Stomach (tissue), 8 donors: ENCODE measurements at regions not wholly inside any gene's neighbourhood (a gene's known extent, or its start where the extent isn't known, plus 50 kb on each side); places are given as distances from the start of the nearest gene placed in this dataset.

Source experiments
- DNase-seq, 2 donors: peaks; one replicate each; pipeline versions ENCODE4 v3.0.0 to v3.0.0-alpha.2; 2013 to 2019
- H3K27ac ChIP-seq, 5 donors: fragments of 200-600 bp in 4 of 5; sonication (generic) in 4 of 5; one replicate each; pipeline ENCODE4 v1.5.1; 2013 to 2019; ENCODE audit warnings: mild to moderate bottlenecking in 1 of 5, moderate library complexity in 1 of 5
- H3K27me3 ChIP-seq, 3 donors: fragments of 200-600 bp; sonication (generic); one replicate each; pipeline ENCODE4 v1.5.1; 2017 to 2019; ENCODE audit warnings: mixed run types in 1 of 3
- H3K36me3 ChIP-seq, 4 donors: fragments of 200-600 bp; sonication (generic); 1 replicate in 3 of 4; 2 replicates in 1 of 4; pipeline ENCODE4 v1.5.1; 2016 to 2019
- H3K4me1 ChIP-seq, 4 donors: fragments of 200-600 bp; sonication (generic); one replicate each; pipeline ENCODE4 v1.5.1; 2016 to 2019
- H3K4me3 ChIP-seq, 4 donors: fragments of 200-600 bp; sonication (generic) in 3 of 4; one replicate each; pipeline ENCODE4 v1.5.1; 2016 to 2019; ENCODE audit warnings: mild to moderate bottlenecking in 1 of 4
- H3K9me3 ChIP-seq, 4 donors: fragments of 200-600 bp; sonication (generic); one replicate each; pipeline ENCODE4 v1.5.1; 2016 to 2019
- EP300 ChIP-seq: sonication (generic); formaldehyde crosslinking; IDR thresholded peaks from one replicate; pipeline ENCODE4 v1.6.1; 2017; ENCODE audit warnings: antibody characterized with exemption
- POLR2A ChIP-seq, 4 donors: fragments of 450-650 bp; IDR thresholded peaks; one replicate each; pipeline ENCODE4 v1.6.1; 2016; ENCODE audit warnings: antibody characterized with exemption in 4 of 4, control low read depth in 2 of 4, mild to moderate bottlenecking in 1 of 4, moderate library complexity in 1 of 4
- POLR2AphosphoS5 ChIP-seq, 3 donors: sonication (generic); formaldehyde crosslinking; IDR thresholded peaks; one replicate each; pipeline ENCODE4 v1.6.1; 2016; ENCODE audit warnings: antibody characterized with exemption in 3 of 3
- WGBS, 5 donors: extraction: QIAGEN DNeasy Blood & Tissue Kit in 3 of 5; methylation state at CpG; one replicate each; pipeline versions ENCODE4 v1.1.5 to v1.1.7; 2013 to 2018; 5-methylcytosine and 5-hydroxymethylcytosine counted together
- intact Hi-C: fragments of 100-400 bp; cut with DNase I; formaldehyde crosslinking; loops from one replicate; pipeline ENCODE4 v1.15.1; 2023; ENCODE audit warnings: low total_unique reads
- TF ChIP-seq, protein P1 (sequence below), 7 experiments: fragments of 450-650 bp in 4 of 7; fragments of 200-600 bp in 3 of 7; sonication (generic) in 3 of 7; IDR thresholded peaks; one replicate each; pipeline ENCODE4 v1.5.1; 2016 to 2019; ENCODE audit warnings: antibody characterized with exemption in 7 of 7, control low read depth in 2 of 7, mild to moderate bottlenecking in 1 of 7
- donor health status: healthy with polysubstance abuse.
- donor health status: Bipolar disorder and iron deficiency.
- donor health status: healthy.

DNA sequence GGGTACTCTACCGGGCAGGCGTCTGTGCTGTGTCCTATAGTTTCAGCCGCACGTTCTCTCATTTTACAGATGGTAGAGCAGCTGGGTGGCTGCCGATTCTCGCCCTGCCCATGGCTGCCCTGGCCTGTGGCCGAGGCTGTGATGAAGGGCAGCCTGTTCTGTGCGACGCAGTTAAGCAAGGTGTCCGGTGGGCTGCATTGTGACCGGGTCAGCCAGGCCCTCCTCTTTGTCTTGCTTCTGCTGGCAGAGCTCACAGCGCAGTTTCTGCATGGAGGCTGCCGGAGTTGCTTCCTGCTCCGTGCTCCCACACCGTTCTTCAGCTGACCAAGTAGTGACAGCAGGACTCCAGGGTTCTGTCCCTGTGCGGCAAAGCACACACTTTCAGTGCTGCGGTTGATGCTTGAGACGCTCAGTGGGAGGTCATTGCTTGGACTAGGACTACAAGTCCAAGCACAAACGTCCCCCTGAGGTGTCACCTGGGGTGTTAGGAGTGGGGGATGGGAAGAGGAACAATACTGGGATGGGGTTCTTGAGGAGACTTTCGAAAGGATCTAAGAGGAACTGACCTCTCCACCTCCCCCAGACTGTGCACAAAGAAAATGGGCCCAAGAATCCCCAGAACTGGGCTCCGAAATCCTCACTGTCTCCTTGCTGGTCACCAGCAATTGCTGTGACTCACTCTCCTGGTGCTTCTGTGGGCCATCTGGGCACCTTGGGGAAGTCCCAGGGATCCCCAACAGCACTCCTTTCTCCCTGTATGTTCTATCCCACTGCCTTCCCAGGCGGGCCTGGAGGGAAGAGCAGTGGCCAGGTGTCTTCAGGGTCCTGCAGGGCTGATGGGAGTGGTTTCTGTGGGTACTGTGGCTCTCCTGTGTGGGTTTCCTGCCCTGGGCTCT is 58.2 kb downstream of the GADD45G start:
- Histone ChIP-seq H3K27me3 (no peaks in the 10 kb centered on the region), H3K27ac (peak overlapping the region; percentile 5 to 88 (median 79)), H3K4me3 (peak overlapping the region in 1 of 4 donors; percentile 30), H3K36me3 (no peaks in the 10 kb centered on the region), H3K9me3 (no peaks in the 10 kb centered on the region), H3K4me1 (peaks cover 49 to 94% (median 79%) of the 10 kb centered on the region in 4 donors)
- TF ChIP-seq, protein P1, sequence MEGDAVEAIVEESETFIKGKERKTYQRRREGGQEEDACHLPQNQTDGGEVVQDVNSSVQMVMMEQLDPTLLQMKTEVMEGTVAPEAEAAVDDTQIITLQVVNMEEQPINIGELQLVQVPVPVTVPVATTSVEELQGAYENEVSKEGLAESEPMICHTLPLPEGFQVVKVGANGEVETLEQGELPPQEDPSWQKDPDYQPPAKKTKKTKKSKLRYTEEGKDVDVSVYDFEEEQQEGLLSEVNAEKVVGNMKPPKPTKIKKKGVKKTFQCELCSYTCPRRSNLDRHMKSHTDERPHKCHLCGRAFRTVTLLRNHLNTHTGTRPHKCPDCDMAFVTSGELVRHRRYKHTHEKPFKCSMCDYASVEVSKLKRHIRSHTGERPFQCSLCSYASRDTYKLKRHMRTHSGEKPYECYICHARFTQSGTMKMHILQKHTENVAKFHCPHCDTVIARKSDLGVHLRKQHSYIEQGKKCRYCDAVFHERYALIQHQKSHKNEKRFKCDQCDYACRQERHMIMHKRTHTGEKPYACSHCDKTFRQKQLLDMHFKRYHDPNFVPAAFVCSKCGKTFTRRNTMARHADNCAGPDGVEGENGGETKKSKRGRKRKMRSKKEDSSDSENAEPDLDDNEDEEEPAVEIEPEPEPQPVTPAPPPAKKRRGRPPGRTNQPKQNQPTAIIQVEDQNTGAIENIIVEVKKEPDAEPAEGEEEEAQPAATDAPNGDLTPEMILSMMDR (IDR thresholded peaks at IDR 0.05), result no peak
- no peak for TF ChIP-seq POLR2AphosphoS5 (IDR thresholded peaks at IDR 0.05)
- no peak for TF ChIP-seq EP300
- intact Hi-C loops, result no loop called here
- no peak for DNase-seq
- 77 to 89% (median 85%) methylated on average over 21 to 22 of the region's 22 CpGs for WGBS, 5 donors

DNA sequence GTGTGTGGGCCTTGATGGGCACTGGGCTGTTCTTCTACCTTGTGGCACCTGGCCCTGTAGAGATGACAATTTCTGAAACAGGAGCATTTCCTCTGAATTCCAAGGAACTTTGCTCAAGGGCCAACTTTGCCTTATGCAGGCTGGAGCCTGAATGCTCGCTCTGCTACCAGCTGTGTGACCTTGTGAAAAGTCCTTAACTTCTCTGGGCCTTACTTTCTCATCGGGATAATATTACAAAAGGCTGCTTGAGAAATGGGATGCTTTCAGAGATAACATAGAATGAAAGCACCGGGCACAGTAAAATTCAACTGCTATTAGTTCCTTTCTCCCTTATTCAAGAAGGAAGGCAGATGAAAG is 58.8 kb downstream of the GADD45G start:
- Histone ChIP-seq H3K36me3 (no peaks in the 10 kb centered on the region), H3K27ac (peak overlapping the region; percentile 59 to 88 (median 79)), H3K4me3 (no peak overlapping the region), H3K9me3 (no peaks in the 10 kb centered on the region), H3K27me3 (no peaks in the 10 kb centered on the region), H3K4me1 (peaks cover 56 to 95% (median 78%) of the 10 kb centered on the region in 4 donors)
- no peak for DNase-seq
- 83 to 89% (median 85%) methylated on average over 3 of the region's 3 CpGs for WGBS, 5 donors
- TF ChIP-seq EP300 (no peak), POLR2A (IDR thresholded peaks at IDR 0.05) (no peak), POLR2AphosphoS5 (IDR thresholded peaks at IDR 0.05) (no peak)
- TF ChIP-seq, protein P1 (IDR thresholded peaks at IDR 0.05), result no peak
- intact Hi-C loops, result no loop called here

DNA sequence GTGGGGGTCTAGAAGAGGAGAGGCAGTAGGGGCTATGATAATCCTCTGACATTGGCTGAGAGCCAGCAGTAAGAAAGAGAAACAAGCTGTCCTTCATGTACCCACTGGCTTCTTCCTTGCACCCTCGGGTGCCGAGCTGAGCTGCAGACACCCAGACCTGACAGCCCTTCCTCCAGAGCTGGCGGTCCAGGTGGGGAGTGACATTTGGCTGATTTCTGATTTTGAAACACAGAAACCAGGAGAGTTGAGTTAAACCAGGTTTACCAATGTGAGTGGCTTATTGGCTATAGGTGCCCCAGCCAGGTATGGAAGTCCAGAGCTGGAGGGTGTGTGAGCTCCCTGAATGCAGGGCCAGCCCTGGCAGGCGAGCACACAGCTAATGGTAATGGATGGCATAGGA is 59.2 kb downstream of the GADD45G start:
- WGBS, 5 donors, result 85 to 92% (median 90%) methylated on average over 3 to 4 of the region's 4 CpGs
- H3K4me1 ChIP-seq, result peaks cover 60 to 95% (median 78%) of the 10 kb centered on the region in 4 donors
- H3K9me3 ChIP-seq, result no peaks in the 10 kb centered on the region
- DNase-seq, result no peak
- no peaks in the 10 kb centered on the region for H3K27me3 ChIP-seq
- TF ChIP-seq POLR2A (IDR thresholded peaks at IDR 0.05), result no peak
- no peak for TF ChIP-seq EP300
- TF ChIP-seq, protein P1 (IDR thresholded peaks at IDR 0.05), result no peak
- TF ChIP-seq POLR2AphosphoS5 (IDR thresholded peaks at IDR 0.05), result no peak
- intact Hi-C loops, result no loop called here
- no peak overlapping the region for H3K4me3 ChIP-seq
- peak overlapping the region; percentile 59 to 88 (median 79) for H3K27ac ChIP-seq
- H3K36me3 ChIP-seq, result no peaks in the 10 kb centered on the region

DNA sequence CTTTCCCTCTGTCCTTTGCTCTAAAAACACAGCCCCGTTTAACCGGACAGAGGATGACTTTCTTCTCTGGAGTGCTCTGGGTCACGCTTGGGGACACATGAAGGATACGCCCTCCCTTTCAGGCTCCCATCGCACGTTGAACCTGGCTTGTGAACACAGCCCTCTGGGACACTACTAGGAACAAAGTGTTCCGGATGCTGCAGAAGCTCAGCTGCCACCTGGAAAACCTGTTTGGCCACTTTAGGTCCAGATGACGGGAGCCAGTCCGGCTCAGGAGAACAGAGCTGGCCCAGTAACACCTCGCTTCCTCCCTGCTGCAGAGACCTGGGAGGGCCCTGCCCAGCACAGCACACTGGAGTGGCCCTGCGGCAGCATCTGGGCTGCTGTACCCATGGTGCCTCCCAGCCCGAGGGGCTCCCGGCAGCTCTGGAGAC is 60.1 kb downstream of the GADD45G start:
- no peak overlapping the region for H3K4me3 ChIP-seq
- TF ChIP-seq, protein P1 (IDR thresholded peaks at IDR 0.05), result no peak
- TF ChIP-seq POLR2AphosphoS5 (IDR thresholded peaks at IDR 0.05), result peak; percentile 54 to 97 (median 92)
- peak; percentile 29 for TF ChIP-seq EP300
- TF ChIP-seq POLR2A (IDR thresholded peaks at IDR 0.05), result peak in 1 of 4 donors; percentile 23
- peak; percentile 92 to 94 for DNase-seq
- no peaks in the 10 kb centered on the region for H3K9me3 ChIP-seq
- peaks cover 69 to 92% (median 85%) of the 10 kb centered on the region in 4 donors for H3K4me1 ChIP-seq
- WGBS, 5 donors, result 26 to 69% (median 41%) methylated on average over 11 to 13 of the region's 13 CpGs
- H3K27me3 ChIP-seq, result no peaks in the 10 kb centered on the region
- H3K36me3 ChIP-seq, result no peaks in the 10 kb centered on the region
- intact Hi-C loops, result no loop called here
- H3K27ac ChIP-seq, result peak overlapping the region; percentile 79 to 88 (median 81)
